HCT116 (cell line): ENCODE measurements at regions not wholly inside any gene's neighbourhood (a gene's known extent, or its start where the extent isn't known, plus 50 kb on each side); places are given as distances from the start of the nearest gene placed in this dataset.
"Not testable (repeated sequence)": the region's sequence is repeated elsewhere in the genome, so short reads cannot be mapped to it uniquely, and the experiment has no call there.

ENCODE experiments used
- ATAC-seq: fragments of 200-7000 bp; cut with Tn5 transposase; 2 replicates; pipeline ENCODE4 v1.9.1; 2020; ENCODE audit warnings: mild to moderate bottlenecking, moderate library complexity
- BruUV-seq: library from RNA; stranded (reverse); fragments of 400-500 nt; replicated peaks from 2 replicates; lab custom pipeline; 2021; lab: Mats Ljungman, UMichigan
- CTCF ChIA-PET: fragments of 300-600 bp; sonication (Branson Sonifier 250); formaldehyde crosslinking; loops from one replicate; lab custom pipeline; 2021; ENCODE audit warnings: antibody characterized with exemption; lab: Charles Lee
- POLR2A ChIA-PET: fragments of 300-600, 350-600 bp; sonication (Branson Sonifier 250); formaldehyde crosslinking; loops from one replicate; lab custom pipeline; 2021; ENCODE audit warnings: antibody characterized with exemption; lab: Charles Lee
- RAD21 ChIA-PET, 2 experiments: fragments of 300-600 bp; sonication (Branson Sonifier 250); formaldehyde crosslinking; loops; one replicate each; lab custom pipeline; 2023; ENCODE audit warnings: low total read pairs in 2 of 2; ENCODE audit not compliant: uncharacterized antibody in 2 of 2, unreplicated experiment in 2 of 2, low non-redundant PET in 1 of 2; lab: Charles Lee
- DNase-seq: peaks from one replicate; pipeline ENCODE4 v3.0.0-alpha.2; 2010; ENCODE audit warnings: low read depth, low spot score
- H2AFZ ChIP-seq: fragments of 200-600 bp; shearing (Covaris generic), sonication (generic); 2 replicates; pipeline ENCODE4 v1.6.1; 2017; ENCODE audit warnings: low read depth, mixed run types, mixed read lengths, antibody characterized with exemption, low read length; ENCODE audit not compliant: poor library complexity, severe bottlenecking
- H3K27ac ChIP-seq: 2 replicates; pipeline ENCODE4 v1.5.1; 2012; ENCODE audit warnings: low read depth, low read length
- H3K27me3 ChIP-seq: fragments of 200-600 bp; sonication (generic); 2 replicates; pipeline ENCODE4 v1.6.1; 2016; ENCODE audit warnings: mixed run types, low read length, mixed read lengths; ENCODE audit not compliant: insufficient read depth
- H3K36me3 ChIP-seq, 2 experiments: fragments of 200-500 bp in 1 of 2; fragments of 200-600 bp in 1 of 2; sonication (Bioruptor generic) in 1 of 2; sonication (generic) in 1 of 2; 2 replicates each; pipeline versions ENCODE4 v1.5.1 to v1.6.1; 2014 to 2016; ENCODE audit warnings: low read length in 2 of 2, inconsistent platforms in 1 of 2, mixed read lengths in 1 of 2, mixed run types in 1 of 2; ENCODE audit not compliant: insufficient read depth in 2 of 2, control insufficient read depth in 1 of 2
- H3K4me1 ChIP-seq, 2 experiments: fragments of 200-600 bp in 1 of 2; sonication (generic) in 1 of 2; 2 replicates each; pipeline versions ENCODE4 v1.5.1 to v1.6.1; 2012 to 2017; ENCODE audit warnings: low read length in 2 of 2, inconsistent platforms in 1 of 2, mild to moderate bottlenecking in 1 of 2, mixed read lengths in 1 of 2, mixed run types in 1 of 2, moderate library complexity in 1 of 2; ENCODE audit not compliant: insufficient read depth in 2 of 2, control insufficient read depth in 1 of 2
- H3K4me2 ChIP-seq: fragments of 200-600 bp; sonication (generic); 2 replicates; pipeline ENCODE4 v1.6.1; 2017; ENCODE audit warnings: mixed run types, low read length, mixed read lengths
- H3K4me3 ChIP-seq, 2 experiments: fragments of 200-600 bp in 1 of 2; sonication (generic) in 1 of 2; replicated peaks in 1 of 2; 2 replicates each; pipeline ENCODE4 v1.5.1; 2011 to 2016; ENCODE audit warnings: low read length in 2 of 2, control low read depth in 1 of 2, low read depth in 1 of 2, mild to moderate bottlenecking in 1 of 2, mixed read lengths in 1 of 2, mixed run types in 1 of 2
- H3K79me2 ChIP-seq: fragments of 200-600 bp; sonication (generic); 2 replicates; pipeline ENCODE4 v1.6.1; 2017; ENCODE audit warnings: mild to moderate bottlenecking, mixed run types, low read length, moderate library complexity, mixed read lengths; ENCODE audit not compliant: insufficient read depth
- H3K9ac ChIP-seq: fragments of 200-600 bp; sonication (generic); 2 replicates; pipeline ENCODE4 v1.6.1; 2016; ENCODE audit warnings: low read length, mixed read lengths
- H3K9me2 ChIP-seq: fragments of 200-600 bp; sonication (generic), shearing (Covaris generic); 2 replicates; pipeline ENCODE4 v1.6.1; 2017; ENCODE audit warnings: mixed run types, mild to moderate bottlenecking, moderate library complexity; ENCODE audit not compliant: insufficient read depth
- H3K9me3 ChIP-seq, 2 experiments: fragments of 200-500 bp in 1 of 2; fragments of 200-600 bp in 1 of 2; sonication (Bioruptor generic) in 1 of 2; sonication (generic) in 1 of 2; 2 replicates each; pipeline ENCODE4 v1.6.1; 2014 to 2017; ENCODE audit warnings: low read length in 2 of 2, mixed read lengths in 2 of 2, inconsistent platforms in 1 of 2, low read depth in 1 of 2, mild to moderate bottlenecking in 1 of 2, mixed run types in 1 of 2, moderate library complexity in 1 of 2; ENCODE audit not compliant: control insufficient read depth in 1 of 2, insufficient read depth in 1 of 2
- H4K20me1 ChIP-seq: fragments of 200-600 bp; sonication (generic), shearing (Covaris generic); 2 replicates; pipeline ENCODE4 v1.6.1; 2017; ENCODE audit warnings: mixed run types, mild to moderate bottlenecking, moderate library complexity; ENCODE audit not compliant: insufficient read depth
- ATF3 ChIP-seq: IDR thresholded peaks from 2 replicates; pipeline ENCODE4 v1.6.1; 2012
- CEBPB ChIP-seq: IDR thresholded peaks from 2 replicates; pipeline ENCODE4 v1.6.1; 2012; ENCODE audit warnings: low read depth
- EGR1 ChIP-seq: IDR thresholded peaks from 2 replicates; pipeline ENCODE4 v1.6.1; 2012; ENCODE audit warnings: low read depth
- ELF1 ChIP-seq: IDR thresholded peaks from 2 replicates; pipeline ENCODE4 v1.6.1; 2012; ENCODE audit warnings: low read depth, borderline replicate concordance
- EZH2phosphoT487 ChIP-seq: fragments of 200-600 bp; IDR thresholded peaks from 2 replicates; pipeline ENCODE4 v1.6.1; 2018; ENCODE audit warnings: antibody characterized with exemption, borderline replicate concordance
- SIN3A ChIP-seq: IDR thresholded peaks from 2 replicates; pipeline ENCODE4 v1.6.1; 2012; ENCODE audit warnings: low read depth
- ZFX ChIP-seq: fragments of 450-650 bp; IDR thresholded peaks from 2 replicates; pipeline ENCODE4 v1.6.1; 2017
- intact Hi-C: fragments of 100-400 bp; cut with micrococcal nuclease; formaldehyde crosslinking; loops from 2 replicates; pipeline ENCODE4 v1.10.0; 2022

GRCh38 chr2:187696644-187697043, 142.4 kb upstream of the TFPI start:
- BruUV-seq, H3K9me2 ChIP-seq, H4K20me1 ChIP-seq, H3K36me3 ChIP-seq, POLR2A ChIA-PET, H3K27ac ChIP-seq, DNase-seq, H3K4me3 ChIP-seq, H2AFZ ChIP-seq, intact Hi-C loops, H3K79me2 ChIP-seq, H3K4me1 ChIP-seq, H3K9ac ChIP-seq, ATAC-seq, H3K9me3 ChIP-seq, H3K4me2 ChIP-seq, CTCF ChIA-PET, H3K27me3 ChIP-seq, RAD21 ChIA-PET: not testable (repeated sequence)

DNA sequence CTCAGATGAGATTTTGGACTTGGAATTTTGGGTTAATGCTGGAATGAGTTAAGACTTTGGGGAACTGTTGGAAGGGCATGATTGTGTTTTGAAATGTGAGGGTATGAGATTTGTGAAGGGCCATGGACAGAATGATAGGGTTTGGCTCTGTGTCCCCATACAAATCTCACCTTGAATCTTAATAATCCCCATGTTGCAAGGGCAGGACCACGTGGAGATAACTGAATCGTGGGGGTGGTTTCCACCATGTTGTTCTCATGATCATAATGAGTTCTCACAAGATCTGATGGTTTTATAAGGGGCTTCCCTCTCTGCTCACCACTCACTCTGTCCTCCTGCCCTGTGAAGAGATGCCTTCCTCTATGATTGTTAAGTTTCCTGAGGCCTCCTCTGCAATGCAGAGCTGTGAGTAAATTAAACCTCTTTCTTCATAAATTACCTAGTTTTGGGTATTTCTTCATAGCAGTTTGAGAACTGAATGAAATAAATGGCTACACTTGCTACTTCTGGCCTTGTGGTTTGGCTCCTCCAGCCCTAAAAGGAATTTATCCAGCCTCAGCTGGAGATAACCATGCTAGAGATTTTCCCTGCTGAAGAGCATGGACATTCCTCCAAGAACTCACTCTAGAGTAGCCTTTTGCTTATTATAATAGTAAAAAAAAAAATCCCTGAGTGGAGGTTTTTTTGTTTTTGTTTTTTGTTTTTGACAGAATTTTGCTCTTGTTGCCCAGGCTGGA, 144.3 kb upstream of the TFPI start:
- Histone ChIP-seq H3K9ac (no peak overlapping the region), H3K4me1 (no peaks in the 10 kb centered on the region), H3K27ac (no peak overlapping the region), H3K9me2 (no peaks in the 10 kb centered on the region), H4K20me1 (no peaks in the 10 kb centered on the region), H2AFZ (no peak overlapping the region), H3K36me3 (no peaks in the 10 kb centered on the region), H3K4me3 (no peak overlapping the region), H3K27me3 (no peaks in the 10 kb centered on the region), H3K9me3 (no peaks in the 10 kb centered on the region), H3K79me2 (no peaks in the 10 kb centered on the region), H3K4me2 (no peak overlapping the region)
- ATAC-seq (no peak), DNase-seq (no peak)
- POLR2A ChIA-PET: no interaction called here
- TF ChIP-seq SIN3A (no peak), ATF3 (no peak), EZH2phosphoT487 (no peak), CEBPB (no peak), EGR1 (no peak), ZFX (no peak), ELF1 (no peak)
- RAD21 ChIA-PET: no interaction called here
- BruUV-seq: no TSS peak
- intact Hi-C loops: no loop called here
- CTCF ChIA-PET: no interaction called here
